Panc1 (cell line): ENCODE measurements at regions not wholly inside any gene's neighbourhood (a gene's known extent, or its start where the extent isn't known, plus 50 kb on each side); places are given as distances from the start of the nearest gene placed in this dataset.

Experiments
- ATAC-seq: fragments of 200-7000 bp; cut with Tn5 transposase; 2 replicates; pipeline ENCODE4 v1.9.1; 2020; ENCODE audit warnings: mild to moderate bottlenecking, moderate library complexity
- BruUV-seq: library from RNA; stranded (reverse); fragments of 400-500 nt; replicated peaks from 2 replicates; lab custom pipeline; 2021; lab: Mats Ljungman, UMichigan
- CTCF ChIA-PET: fragments of 300-600 bp; sonication (Branson Sonifier 250); formaldehyde crosslinking; loops from one replicate; lab custom pipeline; 2022; ENCODE audit warnings: antibody characterized with exemption; lab: Charles Lee
- POLR2A ChIA-PET: fragments of 300-600 bp; sonication (Branson Sonifier 250); formaldehyde crosslinking; loops from one replicate; lab custom pipeline; 2022; ENCODE audit warnings: antibody characterized with exemption; lab: Charles Lee
- DNase-seq: peaks from one replicate; pipeline ENCODE4 v3.0.0-alpha.2; 2010; ENCODE audit warnings: low read depth, low spot score
- H3K27ac ChIP-seq: 2 replicates; pipeline ENCODE4 v1.5.1; 2011; ENCODE audit warnings: mild to moderate bottlenecking, low read length, inconsistent platforms
- H3K27me3 ChIP-seq: fragments of 200-500 bp; sonication (Bioruptor generic); 2 replicates; pipeline ENCODE4 v1.6.0; 2014; ENCODE audit warnings: low read length, inconsistent platforms; ENCODE audit not compliant: control insufficient read depth, insufficient read depth
- H3K36me3 ChIP-seq: fragments of 200-500 bp; sonication (Bioruptor generic); 2 replicates; pipeline ENCODE4 v1.5.1; 2014; ENCODE audit warnings: inconsistent platforms, mild to moderate bottlenecking, low read length, moderate library complexity; ENCODE audit not compliant: control insufficient read depth, insufficient read depth
- H3K4me1 ChIP-seq: 2 replicates; pipeline ENCODE4 v1.5.1; 2011; ENCODE audit warnings: inconsistent platforms, mild to moderate bottlenecking, low read length, moderate library complexity; ENCODE audit not compliant: control insufficient read depth, insufficient read depth
- H3K4me3 ChIP-seq, 2 experiments: 2 replicates each; pipeline ENCODE4 v1.5.1; 2011 to 2012; ENCODE audit warnings: low read depth in 2 of 2, low read length in 2 of 2, mild to moderate bottlenecking in 2 of 2, inconsistent platforms in 1 of 2, moderate library complexity in 1 of 2
- H3K9me3 ChIP-seq: fragments of 200-500 bp; sonication (Bioruptor generic); 2 replicates; pipeline ENCODE4 v1.5.1; 2014; ENCODE audit warnings: low read depth, mild to moderate bottlenecking, inconsistent platforms, low read length, moderate library complexity; ENCODE audit not compliant: control insufficient read depth, insufficient read depth
- CTCF ChIP-seq: fragments of 450-650 bp; IDR thresholded peaks from 2 replicates; pipeline ENCODE4 v1.5.1; 2017; ENCODE audit warnings: mild to moderate bottlenecking
- POLR2AphosphoS5 ChIP-seq: IDR thresholded peaks from 2 replicates; pipeline ENCODE4 v1.6.1; 2012; ENCODE audit warnings: mild to moderate bottlenecking, low read depth, low read length, moderate library complexity
- SIN3A ChIP-seq: IDR thresholded peaks from 2 replicates; pipeline ENCODE4 v1.6.1; 2012; ENCODE audit warnings: low read depth, mild to moderate bottlenecking, low read length, moderate library complexity, borderline replicate concordance; ENCODE audit not compliant: insufficient read depth
- TCF7L2 ChIP-seq: IDR thresholded peaks from 2 replicates; pipeline ENCODE4 v1.6.1; 2011; ENCODE audit warnings: mild to moderate bottlenecking, low read depth, low read length, inconsistent platforms
- in situ Hi-C: cut with HindIII; loops from 2 replicates; pipeline ENCODE4 v1.10.0; 2016; ENCODE audit warnings: low sequenced_read_pairs, low pct_unique_long_range_greater_than_20kb
- intact Hi-C: fragments of 100-400 bp; cut with micrococcal nuclease; formaldehyde crosslinking; loops from one replicate; pipeline ENCODE4 v1.10.0; 2022; ENCODE audit not compliant: unreplicated experiment
- TF ChIP-seq, protein P1 (sequence below), 2 experiments: IDR thresholded peaks; 2 replicates each; pipeline ENCODE4 v1.6.1; 2011 to 2012; ENCODE audit warnings: low read depth in 2 of 2, control low read depth in 1 of 2, low read length in 1 of 2, mild to moderate bottlenecking in 1 of 2, moderate library complexity in 1 of 2; ENCODE audit not compliant: insufficient read depth in 1 of 2

DNA sequence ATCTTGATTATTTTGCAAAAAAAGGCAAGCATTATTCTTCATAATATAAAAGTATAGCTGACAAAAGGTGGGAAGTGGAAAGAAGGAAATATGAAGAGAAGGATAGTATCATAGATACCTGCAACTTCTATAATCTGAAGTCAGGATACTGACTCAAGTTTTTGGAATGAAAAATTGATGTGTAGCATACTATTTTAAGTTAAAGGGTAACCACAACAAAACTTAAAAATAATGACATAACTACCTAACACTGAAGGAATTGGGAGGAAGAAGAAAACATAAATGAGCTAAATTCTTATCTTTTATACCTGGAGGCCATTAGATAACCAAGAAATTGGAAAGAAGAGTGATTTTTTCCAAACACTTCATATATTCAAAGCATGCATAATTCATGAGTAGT lies 51.8 kb upstream of the TLE1 start:
- DNase-seq (no peak), ATAC-seq (no peak)
- Histone ChIP-seq H3K27me3 (no peaks in the 10 kb centered on the region), H3K4me1 (no peaks in the 10 kb centered on the region), H3K27ac (no peak overlapping the region), H3K4me3 (no peak overlapping the region), H3K36me3 (no peaks in the 10 kb centered on the region), H3K9me3 (no peaks in the 10 kb centered on the region)
- intact Hi-C loops: no loop called here
- BruUV-seq: no TSS peak
- POLR2A ChIA-PET: no interaction called here
- in situ Hi-C loops: no loop called here
- CTCF ChIA-PET: no interaction called here
- no peak for TF ChIP-seq TCF7L2
- no peak for TF ChIP-seq SIN3A
- no peak for TF ChIP-seq POLR2AphosphoS5
- TF ChIP-seq CTCF: no peak
- TF ChIP-seq, protein P1, sequence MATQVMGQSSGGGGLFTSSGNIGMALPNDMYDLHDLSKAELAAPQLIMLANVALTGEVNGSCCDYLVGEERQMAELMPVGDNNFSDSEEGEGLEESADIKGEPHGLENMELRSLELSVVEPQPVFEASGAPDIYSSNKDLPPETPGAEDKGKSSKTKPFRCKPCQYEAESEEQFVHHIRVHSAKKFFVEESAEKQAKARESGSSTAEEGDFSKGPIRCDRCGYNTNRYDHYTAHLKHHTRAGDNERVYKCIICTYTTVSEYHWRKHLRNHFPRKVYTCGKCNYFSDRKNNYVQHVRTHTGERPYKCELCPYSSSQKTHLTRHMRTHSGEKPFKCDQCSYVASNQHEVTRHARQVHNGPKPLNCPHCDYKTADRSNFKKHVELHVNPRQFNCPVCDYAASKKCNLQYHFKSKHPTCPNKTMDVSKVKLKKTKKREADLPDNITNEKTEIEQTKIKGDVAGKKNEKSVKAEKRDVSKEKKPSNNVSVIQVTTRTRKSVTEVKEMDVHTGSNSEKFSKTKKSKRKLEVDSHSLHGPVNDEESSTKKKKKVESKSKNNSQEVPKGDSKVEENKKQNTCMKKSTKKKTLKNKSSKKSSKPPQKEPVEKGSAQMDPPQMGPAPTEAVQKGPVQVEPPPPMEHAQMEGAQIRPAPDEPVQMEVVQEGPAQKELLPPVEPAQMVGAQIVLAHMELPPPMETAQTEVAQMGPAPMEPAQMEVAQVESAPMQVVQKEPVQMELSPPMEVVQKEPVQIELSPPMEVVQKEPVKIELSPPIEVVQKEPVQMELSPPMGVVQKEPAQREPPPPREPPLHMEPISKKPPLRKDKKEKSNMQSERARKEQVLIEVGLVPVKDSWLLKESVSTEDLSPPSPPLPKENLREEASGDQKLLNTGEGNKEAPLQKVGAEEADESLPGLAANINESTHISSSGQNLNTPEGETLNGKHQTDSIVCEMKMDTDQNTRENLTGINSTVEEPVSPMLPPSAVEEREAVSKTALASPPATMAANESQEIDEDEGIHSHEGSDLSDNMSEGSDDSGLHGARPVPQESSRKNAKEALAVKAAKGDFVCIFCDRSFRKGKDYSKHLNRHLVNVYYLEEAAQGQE (IDR thresholded peaks at IDR 0.05; ENCODE audit: insufficient read depth in 1 of 2, low read depth in 2 of 2, low read length in 1 of 2): no peak

GRCh38 chr9:81748091-81748490 lies 58.7 kb upstream of the TLE1 start:
- no peaks in the 10 kb centered on the region for H3K9me3 ChIP-seq
- H3K36me3 ChIP-seq: no peaks in the 10 kb centered on the region
- H3K27me3 ChIP-seq: no peaks in the 10 kb centered on the region
- DNase-seq (no peak), ATAC-seq (no peak)
- TF ChIP-seq, protein P1 (IDR thresholded peaks at IDR 0.05; ENCODE audit: insufficient read depth in 1 of 2, low read depth in 2 of 2, low read length in 1 of 2): no peak
- no peak for TF ChIP-seq TCF7L2
- no peak for TF ChIP-seq SIN3A
- no peak for TF ChIP-seq CTCF
- TF ChIP-seq POLR2AphosphoS5: no peak
- ChIA-PET POLR2A (no interaction called here), CTCF (no interaction called here)
- in situ Hi-C loops: no loop called here
- no peak overlapping the region for H3K4me3 ChIP-seq
- no peaks in the 10 kb centered on the region for H3K4me1 ChIP-seq
- H3K27ac ChIP-seq: no peak overlapping the region
- BruUV-seq: no TSS peak
- intact Hi-C loops: no loop called here
